Activated CD8-positive, alpha-beta T cell treated with anti-CD3 and anti-CD28 coated beads for 36 hours (primary cell): ENCODE measurements at regions not wholly inside any gene's neighbourhood (a gene's known extent, or its start where the extent isn't known, plus 50 kb on each side); places are given as distances from the start of the nearest gene placed in this dataset.

Source experiments
- ATAC-seq: fragments of 200-7000 bp; cut with Tn5 transposase; one replicate; pipeline ENCODE4 v1.10.0; 2021; ENCODE audit warnings: mild to moderate bottlenecking, moderate library complexity
- CTCF ChIA-PET: fragments of 350-600 bp; sonication (Branson Sonifier 250); formaldehyde crosslinking; loops from one replicate; lab custom pipeline; 2021; ENCODE audit warnings: antibody characterized with exemption; lab: Charles Lee
- POLR2A ChIA-PET: fragments of 350-600 bp; sonication (Branson Sonifier 250); formaldehyde crosslinking; loops from one replicate; lab custom pipeline; 2021; ENCODE audit warnings: antibody characterized with exemption; lab: Charles Lee
- DNase-seq: peaks from one replicate; pipeline ENCODE4 v3.0.0-alpha.2; 2020
- H3K27ac Mint-ChIP-seq: one replicate; pipeline ENCODE4 v1.8.0; 2021; ENCODE audit warnings: mild to moderate bottlenecking, mixed read lengths
- H3K27me3 Mint-ChIP-seq: one replicate; pipeline ENCODE4 v1.8.0; 2021; ENCODE audit warnings: mixed read lengths
- H3K36me3 Mint-ChIP-seq: one replicate; pipeline ENCODE4 v1.8.0; 2021; ENCODE audit warnings: low read depth, mixed read lengths
- H3K4me1 Mint-ChIP-seq: one replicate; pipeline ENCODE4 v1.8.0; 2021; ENCODE audit warnings: low read depth, mixed read lengths
- H3K4me3 Mint-ChIP-seq: one replicate; pipeline ENCODE4 v1.8.0; 2021; ENCODE audit warnings: mild to moderate bottlenecking, moderate library complexity, mixed read lengths
- H3K9me3 Mint-ChIP-seq: one replicate; pipeline ENCODE4 v1.8.0; 2021; ENCODE audit warnings: mixed read lengths
- CTCF ChIP-seq: fragments of 200-600 bp; IDR thresholded peaks from one replicate; pipeline ENCODE4 v1.8.0; 2022; ENCODE audit warnings: antibody characterized with exemption, mild to moderate bottlenecking
- intact Hi-C: fragments of 100-400 bp; cut with micrococcal nuclease; formaldehyde crosslinking; loops from one replicate; pipeline ENCODE4 v1.10.0; 2022

- ChIA-PET POLR2A (no interaction called here), CTCF (no interaction called here)
- H3K27me3 Mint-ChIP-seq = no peaks in the 10 kb centered on the region
These were observed 50.9 kb upstream of the SEMA3D start for GRCh38 chr7:85237721-85238120.

More at GRCh38 chr7:85237721-85238120, 50.9 kb upstream of the SEMA3D start:
- DNase-seq (no peak), ATAC-seq (no peak)
- Mint-ChIP-seq H3K4me3 (no peak overlapping the region), H3K9me3 (peaks cover 3% of the 10 kb centered on the region), H3K36me3 (no peaks in the 10 kb centered on the region), H3K4me1 (no peaks in the 10 kb centered on the region), H3K27ac (no peak overlapping the region)
- intact Hi-C loops = no loop called here
- no peak for TF ChIP-seq CTCF
